A549 (cell line): ENCODE measurements at regions not wholly inside any gene's neighbourhood (a gene's known extent, or its start where the extent isn't known, plus 50 kb on each side); places are given as distances from the start of the nearest gene placed in this dataset.

Experiments
- ATAC-seq, 2 experiments: fragments of 200-7000 bp in 1 of 2; fragments of >200 bp in 1 of 2; cut with Nextera tagmentation in 1 of 2; cut with Tn5 transposase in 1 of 2; 3 replicates each; pipeline versions ENCODE4 v1.8.0 to v1.9.1; 2018 to 2020; ENCODE audit warnings: mild to moderate bottlenecking in 1 of 2, moderate library complexity in 1 of 2
- CTCF ChIA-PET: fragments of 300-600 bp; sonication (Branson Sonifier 250); formaldehyde crosslinking; extraction: SDS; loops from one replicate; lab custom pipeline; 2021; ENCODE audit warnings: antibody characterized with exemption, inconsistent platforms; lab: Yijun Ruan, JAX
- POLR2A ChIA-PET: fragments of 350-600 bp; formaldehyde crosslinking; extraction: SDS; loops from one replicate; lab custom pipeline; 2021; ENCODE audit warnings: antibody characterized with exemption, inconsistent platforms; lab: Yijun Ruan, JAX
- DNase-seq, 2 experiments: peaks; one replicate each; pipeline versions ENCODE4 v3.0.0 to v3.0.0-alpha.2; 2011 to 2016; ENCODE audit warnings: low read depth in 1 of 2, low spot score in 1 of 2
- FAIRE-seq: peaks from 2 replicates; lab custom pipeline; 2011; peaks lifted over from hg19 to GRCh38; lab: Jason Lieb, UNC
- H3K27ac ChIP-seq, 2 experiments: fragments of >200 bp; sonication (Bioruptor Twin); formaldehyde crosslinking; 3 replicates each; pipeline ENCODE4 v1.5.1; 2016 to 2017
- H3K4me1 ChIP-seq: fragments of >200 bp; sonication (Bioruptor Twin); formaldehyde crosslinking; 3 replicates; pipeline ENCODE4 v1.6.1; 2016
- H3K4me2 ChIP-seq: fragments of >200 bp; sonication (Bioruptor Twin); formaldehyde crosslinking; 3 replicates; pipeline ENCODE4 v1.6.1; 2016
- H3K4me3 ChIP-seq: fragments of >200 bp; sonication (Bioruptor Twin); formaldehyde crosslinking; 3 replicates; pipeline ENCODE4 v1.5.1; 2016
- H3K9me3 ChIP-seq: fragments of >200 bp; sonication (Bioruptor Twin); formaldehyde crosslinking; 3 replicates; pipeline ENCODE4 v1.6.1; 2016
- CBX2 ChIP-seq: fragments of 200-600 bp; sonication (generic); IDR thresholded peaks from 2 replicates; pipeline ENCODE4 v1.6.1; 2016; ENCODE audit warnings: low read depth, mild to moderate bottlenecking, borderline replicate concordance
- CHD2 ChIP-seq: fragments of 150-350 bp; IDR thresholded peaks from 2 replicates; pipeline ENCODE4 v1.6.1; 2014; ENCODE audit warnings: low read length; ENCODE audit not compliant: partially characterized antibody
- CHD4 ChIP-seq: fragments of 200-600 bp; sonication (generic); IDR thresholded peaks from 2 replicates; pipeline ENCODE4 v1.6.1; 2016; ENCODE audit warnings: antibody characterized with exemption, mild to moderate bottlenecking, borderline replicate concordance
- ESRRA ChIP-seq: fragments of 150-350 bp; IDR thresholded peaks from 2 replicates; pipeline ENCODE4 v1.6.1; 2014; ENCODE audit warnings: mild to moderate bottlenecking, low read length, borderline replicate concordance
- GATA3 ChIP-seq: IDR thresholded peaks from 2 replicates; pipeline ENCODE4 v1.6.1; 2012; ENCODE audit warnings: borderline replicate concordance
- HMGXB4 ChIP-seq: fragments of 250-450 bp; sonication (Bioruptor Pico); IDR thresholded peaks from 2 replicates; pipeline ENCODE4 v1.5.0; 2021; ENCODE audit warnings: mild to moderate bottlenecking, moderate library complexity, borderline replicate concordance
- JUN ChIP-seq, 2 experiments: fragments of >200 bp; sonication (Bioruptor Twin); formaldehyde crosslinking; IDR thresholded peaks; 2 replicates in 1 of 2; 3 replicates in 1 of 2; pipeline ENCODE4 v1.6.1; 2016 to 2017
- KDM1A ChIP-seq: fragments of 200-600 bp; sonication (generic); IDR thresholded peaks from 2 replicates; pipeline ENCODE4 v1.6.1; 2016; ENCODE audit warnings: low read depth, mild to moderate bottlenecking
- MAX ChIP-seq: IDR thresholded peaks from 2 replicates; pipeline ENCODE4 v1.6.1; 2012
- NFE2L2 ChIP-seq: fragments of 150-350 bp; conservative IDR thresholded peaks from 2 replicates; pipeline ENCODE4 v1.6.1; 2014; ENCODE audit warnings: low read length
- NR3C1 ChIP-seq: fragments of >200 bp; sonication (Bioruptor Twin); formaldehyde crosslinking; IDR thresholded peaks from 3 replicates; pipeline ENCODE4 v1.6.1; 2017
- PHF8 ChIP-seq: fragments of 200-600 bp; sonication (generic); IDR thresholded peaks from 2 replicates; pipeline ENCODE4 v1.6.1; 2016; ENCODE audit warnings: low read depth, mild to moderate bottlenecking, antibody characterized with exemption, moderate library complexity, borderline replicate concordance
- REST ChIP-seq: fragments of 200-600 bp; sonication (generic); IDR thresholded peaks from 2 replicates; pipeline ENCODE4 v1.6.1; 2016; ENCODE audit warnings: antibody characterized with exemption, mild to moderate bottlenecking, moderate library complexity
- SMC3 ChIP-seq: fragments of >200 bp; sonication (Bioruptor Twin); formaldehyde crosslinking; IDR thresholded peaks from 3 replicates; pipeline ENCODE4 v1.6.1; 2018; ENCODE audit warnings: inconsistent platforms
- TP53 ChIP-seq: fragments of 250-450 bp; sonication (Bioruptor Pico); IDR thresholded peaks from 2 replicates; pipeline ENCODE4 v1.5.0; 2021; ENCODE audit warnings: mild to moderate bottlenecking, moderate library complexity
- ZC3H11A ChIP-seq: fragments of 450-650 bp; IDR thresholded peaks from 2 replicates; pipeline ENCODE4 v1.6.1; 2014; ENCODE audit warnings: antibody characterized with exemption, mild to moderate bottlenecking
- ZFP36 ChIP-seq: fragments of 450-650 bp; IDR thresholded peaks from 2 replicates; pipeline ENCODE4 v1.6.1; 2014; ENCODE audit warnings: borderline replicate concordance; ENCODE audit not compliant: partially characterized antibody
- WGBS: methylation state at CpG from one replicate; pipeline ENCODE4 v1.1.6; 2017; ENCODE audit errors: missing lambda C conversion rate; 5-methylcytosine and 5-hydroxymethylcytosine counted together
- TF ChIP-seq, protein P1 (sequence below): IDR thresholded peaks from 2 replicates; pipeline ENCODE4 v1.6.1; 2012; ENCODE audit warnings: low read depth, borderline replicate concordance

GRCh38 chr2:126515471-126515870 lies 140.5 kb upstream of the GYPC start:
- ChIA-PET CTCF (no interaction called here), POLR2A (no interaction called here)
- 18% methylated on average over 2 of the region's 2 CpGs for WGBS
- ATAC-seq, result no peak
- Histone ChIP-seq H3K4me3 (no peak overlapping the region), H3K9me3 (no peaks in the 10 kb centered on the region)
- FAIRE-seq, result no peak
- DNase-seq, result no peak
- TF ChIP-seq ESRRA (no peak), ZC3H11A (no peak), JUN (IDR thresholded peaks at IDR 0.05) (no peak), NR3C1 (no peak), REST (no peak), TP53 (CRISPR knock-in tag) (no peak), PHF8 (no peak), GATA3 (no peak), MAX (no peak), ZFP36 (no peak), NFE2L2 (no peak), CBX2 (no peak), SMC3 (no peak), CHD2 (no peak), CHD4 (no peak)
- TF ChIP-seq, protein P1, sequence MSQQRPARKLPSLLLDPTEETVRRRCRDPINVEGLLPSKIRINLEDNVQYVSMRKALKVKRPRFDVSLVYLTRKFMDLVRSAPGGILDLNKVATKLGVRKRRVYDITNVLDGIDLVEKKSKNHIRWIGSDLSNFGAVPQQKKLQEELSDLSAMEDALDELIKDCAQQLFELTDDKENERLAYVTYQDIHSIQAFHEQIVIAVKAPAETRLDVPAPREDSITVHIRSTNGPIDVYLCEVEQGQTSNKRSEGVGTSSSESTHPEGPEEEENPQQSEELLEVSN, result no peak
- TF ChIP-seq, all 56 proteins: peak for 0
- Histone ChIP-seq H3K4me1 (no peaks in the 10 kb centered on the region), H3K27ac (no peak overlapping the region), H3K4me2 (no peak overlapping the region)

- no peak for DNase-seq
- TF ChIP-seq KDM1A (no peak), HMGXB4 (CRISPR knock-in tag) (no peak), CHD2 (no peak)
- H3K4me3 ChIP-seq, result no peak overlapping the region
- H3K27ac ChIP-seq, result no peak overlapping the region
- ChIA-PET CTCF (no interaction called here), POLR2A (no interaction called here)
- no peaks in the 10 kb centered on the region for H3K4me1 ChIP-seq
- H3K9me3 ChIP-seq, result no peaks in the 10 kb centered on the region
- FAIRE-seq, result no peak
- ATAC-seq, result no peak
- H3K4me2 ChIP-seq, result no peak overlapping the region
- WGBS, result 5% methylated on average over 2 of the region's 2 CpGs
These were observed 137.8 kb upstream of the GYPC start for GRCh38 chr2:126518196-126518595.
